SK-N-SH (cell line): ENCODE measurements at regions not wholly inside any gene's neighbourhood (a gene's known extent, or its start where the extent isn't known, plus 50 kb on each side); places are given as distances from the start of the nearest gene placed in this dataset.

Experiments used
- CTCF ChIA-PET: fragments of 300-600, 350-600 bp; formaldehyde crosslinking; extraction: SDS; loops from one replicate; lab custom pipeline; 2021; lab: Yijun Ruan, JAX
- POLR2A ChIA-PET: fragments of 350-600 bp; sonication (Branson Sonifier 250); formaldehyde crosslinking; extraction: SDS; loops from one replicate; lab custom pipeline; 2020; ENCODE audit warnings: antibody characterized with exemption, inconsistent platforms; lab: Yijun Ruan, JAX
- DNase-seq: peaks from one replicate; pipeline ENCODE4 v3.0.0; 2012
- H2AFZ ChIP-seq: fragments of 200-600 bp; sonication (generic); 2 replicates; pipeline ENCODE4 v1.8.1; 2016; ENCODE audit warnings: antibody characterized with exemption, mild to moderate bottlenecking, low read depth
- H3F3A ChIP-seq: fragments of 200-600 bp; sonication (generic); replicated peaks from 2 replicates; pipeline ENCODE3; 2016; ENCODE audit warnings: antibody characterized with exemption, mild to moderate bottlenecking; ENCODE audit not compliant: insufficient read depth
- H3K27ac ChIP-seq, 2 experiments: fragments of 200-500 bp in 1 of 2; fragments of 200-600 bp in 1 of 2; sonication (Bioruptor generic) in 1 of 2; sonication (generic), shearing (Covaris generic) in 1 of 2; 2 replicates each; pipeline versions ENCODE4 v1.5.1 to v1.6.1; 2014 to 2016; ENCODE audit warnings: low read depth in 2 of 2, inconsistent platforms in 1 of 2, low read length in 1 of 2, mild to moderate bottlenecking in 1 of 2, mixed read lengths in 1 of 2
- H3K27me3 ChIP-seq: fragments of 200-600 bp; sonication (generic), shearing (Covaris generic); 2 replicates; pipeline ENCODE4 v1.6.1; 2016; ENCODE audit warnings: mixed run types; ENCODE audit not compliant: insufficient read depth
- H3K36me3 ChIP-seq, 2 experiments: fragments of 200-500 bp in 1 of 2; fragments of 200-600 bp in 1 of 2; sonication (Bioruptor generic) in 1 of 2; sonication (generic) in 1 of 2; replicated peaks in 1 of 2; 2 replicates each; pipeline versions ENCODE3 to v1.5.1; 2014 to 2016; ENCODE audit warnings: low read length in 1 of 2, mild to moderate bottlenecking in 1 of 2; ENCODE audit not compliant: insufficient read depth in 2 of 2, control insufficient read depth in 1 of 2
- H3K4me1 ChIP-seq, 2 experiments: fragments of 200-500 bp in 1 of 2; fragments of 200-600 bp in 1 of 2; sonication (Bioruptor generic) in 1 of 2; sonication (generic), shearing (Covaris generic) in 1 of 2; 2 replicates each; pipeline versions ENCODE4 v1.5.1 to v1.6.1; 2014 to 2016; ENCODE audit warnings: low read depth in 1 of 2, low read length in 1 of 2, mixed run types in 1 of 2; ENCODE audit not compliant: insufficient read depth in 2 of 2, control insufficient read depth in 1 of 2
- H3K4me2 ChIP-seq: fragments of 200-600 bp; sonication (generic), shearing (Covaris generic); 2 replicates; pipeline ENCODE4 v1.6.1; 2017; ENCODE audit warnings: mixed run types
- H3K4me3 ChIP-seq, 2 experiments: fragments of 200-500 bp in 1 of 2; fragments of 200-600 bp in 1 of 2; sonication (Bioruptor generic) in 1 of 2; sonication (generic), shearing (Covaris generic) in 1 of 2; 2 replicates each; pipeline versions ENCODE4 v1.5.1 to v1.8.1; 2014 to 2016; ENCODE audit warnings: low read depth in 2 of 2, inconsistent platforms in 1 of 2, low read length in 1 of 2, mild to moderate bottlenecking in 1 of 2, mixed read lengths in 1 of 2, moderate library complexity in 1 of 2
- H3K79me2 ChIP-seq: fragments of 200-600 bp; sonication (generic); 2 replicates; pipeline ENCODE4 v1.8.1; 2017; ENCODE audit warnings: mild to moderate bottlenecking; ENCODE audit not compliant: insufficient read depth
- H3K9ac ChIP-seq: fragments of 200-600 bp; sonication (generic); 2 replicates; pipeline ENCODE4 v1.6.1; 2017; ENCODE audit warnings: mixed run types
- H3K9me2 ChIP-seq: fragments of 200-600 bp; sonication (generic); 2 replicates; pipeline ENCODE4 v1.6.1; 2017; ENCODE audit warnings: mixed run types
- H3K9me3 ChIP-seq: fragments of 200-600 bp; sonication (generic); 2 replicates; pipeline ENCODE4 v1.6.1; 2017; ENCODE audit warnings: mixed run types, mild to moderate bottlenecking, moderate library complexity
- H4K20me1 ChIP-seq: fragments of 200-600 bp; sonication (generic); 2 replicates; pipeline ENCODE4 v1.6.1; 2017; ENCODE audit warnings: mild to moderate bottlenecking, mixed run types; ENCODE audit not compliant: insufficient read depth
- CHD2 ChIP-seq: fragments of 150-350 bp; IDR thresholded peaks from 2 replicates; pipeline ENCODE4 v1.6.1; 2018; ENCODE audit warnings: low read length; ENCODE audit not compliant: partially characterized antibody
- EP300 ChIP-seq, 2 experiments: IDR thresholded peaks; 2 replicates each; pipeline versions ENCODE4 v1.4.0 to v1.6.1; 2012; ENCODE audit warnings: borderline replicate concordance in 1 of 2, low read depth in 1 of 2, low read length in 1 of 2
- EZH2phosphoT487 ChIP-seq: fragments of 200-600 bp; sonication (generic); IDR thresholded peaks from 2 replicates; pipeline ENCODE4 v1.6.1; 2017; ENCODE audit warnings: low read depth, mixed run types, mild to moderate bottlenecking, antibody characterized with exemption, moderate library complexity, borderline replicate concordance
- FOXJ3 ChIP-seq: sonication (generic); formaldehyde crosslinking; IDR thresholded peaks from 2 replicates; pipeline ENCODE4 v1.5.1; 2020; ENCODE audit warnings: mild to moderate bottlenecking, missing genetic modification reagents
- FOXM1 ChIP-seq: IDR thresholded peaks from 2 replicates; pipeline ENCODE4 v1.4.0; 2012; ENCODE audit warnings: low read depth, mild to moderate bottlenecking
- GABPA ChIP-seq: IDR thresholded peaks from 2 replicates; pipeline ENCODE4 v1.4.0; 2012; ENCODE audit warnings: low read depth, mild to moderate bottlenecking
- JUND ChIP-seq: IDR thresholded peaks from 2 replicates; pipeline ENCODE4 v1.4.0; 2012
- MAX ChIP-seq: IDR thresholded peaks from 2 replicates; pipeline ENCODE4 v1.4.0; 2012; ENCODE audit warnings: low read depth
- MEF2A ChIP-seq: IDR thresholded peaks from 2 replicates; pipeline ENCODE4 v1.4.0; 2012; ENCODE audit warnings: low read depth, borderline replicate concordance
- MXI1 ChIP-seq: IDR thresholded peaks from 2 replicates; pipeline ENCODE4 v1.6.1; 2012; ENCODE audit warnings: mild to moderate bottlenecking, low read depth, low read length, improper control_type of control experiment
- NFIC ChIP-seq: IDR thresholded peaks from 2 replicates; pipeline ENCODE4 v1.4.0; 2012; ENCODE audit warnings: borderline replicate concordance
- PBX3 ChIP-seq: IDR thresholded peaks from 2 replicates; pipeline ENCODE4; 2012
- POLR2AphosphoS5 ChIP-seq: IDR thresholded peaks from 2 replicates; pipeline ENCODE4 v1.6.1; 2012; ENCODE audit warnings: low read depth, low read length
- RFX5 ChIP-seq: IDR thresholded peaks from 2 replicates; pipeline ENCODE4 v1.6.1; 2012; ENCODE audit warnings: mild to moderate bottlenecking, improper control_type of control experiment, low read length
- SIN3A ChIP-seq: IDR thresholded peaks from 2 replicates; pipeline ENCODE4 v1.6.1; 2012; ENCODE audit warnings: low read depth, mild to moderate bottlenecking, low read length, moderate library complexity, borderline replicate concordance
- TAF1 ChIP-seq: IDR thresholded peaks from 2 replicates; pipeline ENCODE4 v1.6.1; 2012; ENCODE audit warnings: low read depth, mild to moderate bottlenecking, low read length, moderate library complexity, borderline replicate concordance
- USF2 ChIP-seq: fragments of 150-350 bp; IDR thresholded peaks from 2 replicates; pipeline ENCODE4 v1.6.1; 2017; ENCODE audit warnings: antibody characterized with exemption, low read length, low read depth, borderline replicate concordance
- YY1 ChIP-seq: IDR thresholded peaks from 2 replicates; pipeline ENCODE4 v1.4.0; 2012; ENCODE audit warnings: low read depth, mild to moderate bottlenecking
- WGBS: methylation state at CpG from one replicate; pipeline ENCODE4 v1.1.6; 2017; ENCODE audit warnings: low lambda C conversion rate; 5-methylcytosine and 5-hydroxymethylcytosine counted together
- TF ChIP-seq, protein P1 (sequence below): IDR thresholded peaks from 2 replicates; pipeline ENCODE4 v1.4.0; 2012; ENCODE audit warnings: low read depth, borderline replicate concordance

- no peak overlapping the region for H3K9ac ChIP-seq
- no peaks in the 10 kb centered on the region for H3K36me3 ChIP-seq
- TF ChIP-seq JUND (no peak), MEF2A (no peak), EZH2phosphoT487 (no peak), YY1 (no peak), GABPA (no peak), PBX3 (no peak), MXI1 (no peak), NFIC (no peak), RFX5 (no peak), USF2 (no peak), MAX (no peak), FOXJ3 (CRISPR knock-in tag) (no peak), POLR2AphosphoS5 (no peak)
- H3K9me2 ChIP-seq = no peaks in the 10 kb centered on the region
- DNase-seq = no peak
- H3K4me2 ChIP-seq = no peak overlapping the region
- H3K9me3 ChIP-seq = no peaks in the 10 kb centered on the region
- ChIA-PET POLR2A (no interaction called here), CTCF (no interaction called here)
- no peaks in the 10 kb centered on the region for H3K79me2 ChIP-seq
- no peaks in the 10 kb centered on the region for H3F3A ChIP-seq
- no peaks in the 10 kb centered on the region for H3K27me3 ChIP-seq
- peaks cover 0 to 2% of the 10 kb centered on the region in 2 experiments; a peak in 1 of 4 replicates for H3K4me1 ChIP-seq
- 54% methylated on average over 3 of the region's 3 CpGs for WGBS
- no peak overlapping the region for H3K27ac ChIP-seq
- H2AFZ ChIP-seq = no peak overlapping the region
- no peaks in the 10 kb centered on the region for H4K20me1 ChIP-seq
- no peak overlapping the region for H3K4me3 ChIP-seq
Measured at GRCh38 chr3:193857996-193858395, 265.0 kb downstream of the OPA1 start.

- no peaks in the 10 kb centered on the region for H3K9me2 ChIP-seq
- H3F3A ChIP-seq = no peaks in the 10 kb centered on the region
- H3K4me3 ChIP-seq = no peak overlapping the region
- POLR2A ChIA-PET = no interaction called here
- H3K36me3 ChIP-seq = no peaks in the 10 kb centered on the region
- H2AFZ ChIP-seq = no peak overlapping the region
- TF ChIP-seq GABPA (no peak), EP300 (IDR thresholded peaks at IDR 0.05; ENCODE audit: borderline replicate concordance in 1 of 2, low read depth in 1 of 2, low read length in 1 of 2) (no peak), TAF1 (no peak), PBX3 (no peak), RFX5 (no peak), SIN3A (no peak), CHD2 (no peak), MEF2A (no peak), FOXM1 (no peak), FOXJ3 (CRISPR knock-in tag) (no peak)
- TF ChIP-seq, protein P1, sequence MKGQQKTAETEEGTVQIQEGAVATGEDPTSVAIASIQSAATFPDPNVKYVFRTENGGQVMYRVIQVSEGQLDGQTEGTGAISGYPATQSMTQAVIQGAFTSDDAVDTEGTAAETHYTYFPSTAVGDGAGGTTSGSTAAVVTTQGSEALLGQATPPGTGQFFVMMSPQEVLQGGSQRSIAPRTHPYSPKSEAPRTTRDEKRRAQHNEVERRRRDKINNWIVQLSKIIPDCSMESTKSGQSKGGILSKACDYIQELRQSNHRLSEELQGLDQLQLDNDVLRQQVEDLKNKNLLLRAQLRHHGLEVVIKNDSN = no peak
- 66% methylated on average over 3 of the region's 3 CpGs for WGBS
- CTCF ChIA-PET = no interaction called here
- DNase-seq = no peak
- no peaks in the 10 kb centered on the region for H3K79me2 ChIP-seq
- no peak overlapping the region for H3K27ac ChIP-seq
- H4K20me1 ChIP-seq = no peaks in the 10 kb centered on the region
- H3K9me3 ChIP-seq = no peaks in the 10 kb centered on the region
- H3K9ac ChIP-seq = no peak overlapping the region
- H3K4me1 ChIP-seq = no peaks in the 10 kb centered on the region
- H3K4me2 ChIP-seq = no peak overlapping the region
- no peaks in the 10 kb centered on the region for H3K27me3 ChIP-seq
Measured at GRCh38 chr3:193859195-193859594, 266.2 kb downstream of the OPA1 start.
